K562 (cell line): ENCODE measurements at regions not wholly inside any gene's neighbourhood (a gene's known extent, or its start where the extent isn't known, plus 50 kb on each side); places are given as distances from the start of the nearest gene placed in this dataset.

Source experiments
- ATF1 ChIP-seq, 2 experiments: fragments of 450-650 bp in 1 of 2; IDR thresholded peaks; 2 replicates each; pipeline ENCODE4 v1.6.1; 2016; ENCODE audit warnings: missing compliant biosample characterization in 1 of 2, missing genetic modification characterization in 1 of 2
- ATF7 ChIP-seq: fragments of 450-650 bp; IDR thresholded peaks from 2 replicates; pipeline ENCODE4 v1.7.1; 2014; ENCODE audit warnings: mild to moderate bottlenecking, moderate library complexity
- CEBPG ChIP-seq, 3 experiments: fragments of 200-800 bp in 1 of 3; sonication (Bioruptor generic) in 1 of 3; sonication (generic) in 1 of 3; formaldehyde crosslinking in 1 of 3; IDR thresholded peaks in 2 of 3; conservative IDR thresholded peaks in 1 of 3; 2 replicates each; pipeline versions ENCODE4 v1.6.1 to v1.8.0; 2016 to 2022; ENCODE audit warnings: missing compliant biosample characterization in 2 of 3, missing genetic modification characterization in 2 of 3, mild to moderate bottlenecking in 1 of 3, missing genetic modification reagents in 1 of 3
- CTCF ChIP-seq, 3 experiments: IDR thresholded peaks in 2 of 3; conservative IDR thresholded peaks in 1 of 3; 2 replicates each; pipeline ENCODE4 v1.5.1; 2011 to 2012; ENCODE audit warnings: low read length in 3 of 3, mild to moderate bottlenecking in 3 of 3, control low read depth in 2 of 3, improper control_type of control experiment in 1 of 3, inconsistent platforms in 1 of 3, low read depth in 1 of 3, mixed read lengths in 1 of 3, moderate library complexity in 1 of 3; ENCODE audit not compliant: insufficient read depth in 2 of 3
- DNMT1 ChIP-seq: fragments of 450-650 bp; IDR thresholded peaks from 2 replicates; pipeline ENCODE4 v1.6.1; 2016; ENCODE audit warnings: antibody characterized with exemption, mild to moderate bottlenecking
- E2F1 ChIP-seq: sonication (generic); formaldehyde crosslinking; IDR thresholded peaks from 2 replicates; pipeline ENCODE4 v1.8.1; 2023; ENCODE audit warnings: mild to moderate bottlenecking, missing genetic modification reagents, moderate library complexity
- NFATC3 ChIP-seq: fragments of 450-650 bp; IDR thresholded peaks from 2 replicates; pipeline ENCODE4 v1.6.1; 2017; ENCODE audit warnings: mild to moderate bottlenecking
- NR2C2 ChIP-seq, 2 experiments: fragments of 200-800 bp in 1 of 2; sonication (Bioruptor generic) in 1 of 2; sonication (generic) in 1 of 2; formaldehyde crosslinking in 1 of 2; IDR thresholded peaks; 2 replicates each; pipeline versions ENCODE4 v1.6.1 to v1.8.0; 2016 to 2022; ENCODE audit warnings: mild to moderate bottlenecking in 1 of 2, missing compliant biosample characterization in 1 of 2, missing genetic modification characterization in 1 of 2, missing genetic modification reagents in 1 of 2
- POLR2A ChIP-seq: fragments of 450-650 bp; conservative IDR thresholded peaks from 2 replicates; pipeline ENCODE4 v1.6.1; 2016
- SMARCB1 ChIP-seq: IDR thresholded peaks from 2 replicates; pipeline ENCODE4 v1.6.1; 2011; ENCODE audit warnings: improper control_type of control experiment, low read depth; ENCODE audit not compliant: insufficient read length
- SREBF2 ChIP-seq: sonication (generic); formaldehyde crosslinking; IDR thresholded peaks from 2 replicates; pipeline ENCODE4 v1.4.0; 2020; ENCODE audit warnings: mild to moderate bottlenecking, missing genetic modification reagents
- TARDBP ChIP-seq: fragments of 450-650 bp; IDR thresholded peaks from 2 replicates; pipeline ENCODE4 v1.6.1; 2016
- TOE1 ChIP-seq, 2 experiments: fragments of 450-650 bp in 1 of 2; sonication (generic) in 1 of 2; formaldehyde crosslinking in 1 of 2; IDR thresholded peaks; 2 replicates each; pipeline versions ENCODE4 v1.7.1 to v1.8.0; 2016 to 2022; ENCODE audit warnings: borderline replicate concordance in 2 of 2, mild to moderate bottlenecking in 2 of 2, antibody characterized with exemption in 1 of 2, inconsistent platforms in 1 of 2, low read depth in 1 of 2, missing genetic modification reagents in 1 of 2, moderate library complexity in 1 of 2
- TSC22D4 ChIP-seq: fragments of 450-650 bp; IDR thresholded peaks from 2 replicates; pipeline ENCODE4 v1.6.1; 2016; ENCODE audit warnings: missing genetic modification characterization, missing biosample characterization, control low read depth

GRCh38 chr17:22469941-22470340, 777.6 kb downstream of the KCNJ18 start:
- TF ChIP-seq NR2C2 (CRISPR knock-in tag; IDR thresholded peaks at IDR 0.05) (no peak), NR2C2 (tag; IDR thresholded peaks at IDR 0.05) (no peak), CTCF (IDR thresholded peaks at IDR 0.05 in 2 of 3, conservative IDR thresholded peaks at IDR 0.05 in 1 of 3; ENCODE audit: insufficient read depth in 2 of 3, low read depth in 1 of 3, low read length in 3 of 3) (no peak), TSC22D4 (no peak), TARDBP (no peak), POLR2A (no peak), DNMT1 (no peak), NFATC3 (no peak), ATF7 (no peak), ATF1 (CRISPR knock-in tag; IDR thresholded peaks at IDR 0.05) (no peak), ATF1 (tag; IDR thresholded peaks at IDR 0.05) (no peak), E2F1 (CRISPR knock-in tag) (no peak), SREBF2 (CRISPR knock-in tag) (no peak), SMARCB1 (no peak), CEBPG (CRISPR knock-in tag; IDR thresholded peaks at IDR 0.05) (no peak), CEBPG (tag; conservative IDR thresholded peaks at IDR 0.05 in 1 of 2, IDR thresholded peaks at IDR 0.05 in 1 of 2) (no peak), TOE1 (IDR thresholded peaks at IDR 0.05; ENCODE audit: borderline replicate concordance) (no peak), TOE1 (CRISPR knock-in tag; IDR thresholded peaks at IDR 0.05; ENCODE audit: borderline replicate concordance, low read depth) (no peak)
